WTC11 (cell line): ENCODE measurements at regions not wholly inside any gene's neighbourhood (a gene's known extent, or its start where the extent isn't known, plus 50 kb on each side); places are given as distances from the start of the nearest gene placed in this dataset.

ENCODE experiments used
- ATAC-seq: fragments of 200-7000 bp; cut with Tn5 transposase; 2 replicates; pipeline ENCODE4 v1.10.0; 2021; ENCODE audit warnings: mild to moderate bottlenecking, moderate library complexity
- CTCF ChIA-PET: fragments of 300-600 bp; sonication (Branson Sonifier 250); formaldehyde crosslinking; loops from one replicate; lab custom pipeline; 2021; ENCODE audit warnings: antibody characterized with exemption; lab: Charles Lee
- POLR2A ChIA-PET: fragments of 350-600 bp; sonication (Branson Sonifier 250); formaldehyde crosslinking; loops from one replicate; lab custom pipeline; 2021; ENCODE audit warnings: antibody characterized with exemption; lab: Charles Lee
- DNase-seq: peaks from one replicate; pipeline ENCODE4 v3.0.0; 2021; ENCODE audit warnings: low spot score
- H3K27ac Mint-ChIP-seq: 2 replicates; pipeline ENCODE4 v1.8.0; 2021; ENCODE audit warnings: mixed read lengths
- H3K27me3 Mint-ChIP-seq: 2 replicates; pipeline ENCODE4 v1.8.0; 2021; ENCODE audit warnings: low read depth, mild to moderate bottlenecking, moderate library complexity, mixed read lengths
- H3K36me3 Mint-ChIP-seq: 2 replicates; pipeline ENCODE4 v1.8.0; 2021; ENCODE audit warnings: mixed read lengths
- H3K4me1 Mint-ChIP-seq: 2 replicates; pipeline ENCODE4 v1.8.0; 2022; ENCODE audit warnings: mixed read lengths
- H3K4me3 Mint-ChIP-seq: 2 replicates; pipeline ENCODE4 v1.8.0; 2021; ENCODE audit warnings: mild to moderate bottlenecking, moderate library complexity, mixed read lengths
- H3K9me3 Mint-ChIP-seq: 2 replicates; pipeline ENCODE4 v1.8.0; 2021; ENCODE audit warnings: mixed read lengths
- ARID4B ChIP-seq: sonication (generic); formaldehyde crosslinking; IDR thresholded peaks from 2 replicates; pipeline ENCODE4 v1.8.0; 2023; ENCODE audit warnings: missing genetic modification reagents, mild to moderate bottlenecking, borderline replicate concordance
- CBFB ChIP-seq: sonication (generic); formaldehyde crosslinking; IDR thresholded peaks from 2 replicates; pipeline ENCODE4 v1.8.1; 2022; ENCODE audit warnings: mild to moderate bottlenecking, low read depth, missing genetic modification reagents
- CTCF ChIP-seq: fragments of 200-600 bp; IDR thresholded peaks from 2 replicates; pipeline ENCODE4 v1.8.0; 2022; ENCODE audit warnings: antibody characterized with exemption
- E2F4 ChIP-seq: sonication (generic); formaldehyde crosslinking; IDR thresholded peaks from 2 replicates; pipeline ENCODE4 v1.8.1; 2022; ENCODE audit warnings: low read depth, mild to moderate bottlenecking, moderate library complexity, missing genetic modification reagents, borderline replicate concordance
- EMX1 ChIP-seq: fragments of 250-450 bp; sonication (Bioruptor Pico); IDR thresholded peaks from 2 replicates; pipeline ENCODE4 v1.8.0; 2021; ENCODE audit warnings: mild to moderate bottlenecking
- FOXJ3 ChIP-seq: sonication (generic); formaldehyde crosslinking; IDR thresholded peaks from 2 replicates; pipeline ENCODE4 v1.9.0; 2021; ENCODE audit warnings: missing genetic modification reagents, mild to moderate bottlenecking, borderline replicate concordance
- GABPB1 ChIP-seq: sonication (generic); formaldehyde crosslinking; IDR thresholded peaks from 2 replicates; pipeline ENCODE4 v1.8.1; 2023; ENCODE audit warnings: mild to moderate bottlenecking, missing genetic modification reagents
- NR3C1 ChIP-seq: sonication (generic); formaldehyde crosslinking; conservative IDR thresholded peaks from 2 replicates; pipeline ENCODE4 v1.8.1; 2023; ENCODE audit warnings: low read depth, mild to moderate bottlenecking, missing genetic modification reagents
- OVOL2 ChIP-seq: fragments of 250-450 bp; sonication (Bioruptor Pico); IDR thresholded peaks from 2 replicates; pipeline ENCODE4 v1.9.0; 2021; ENCODE audit warnings: mild to moderate bottlenecking, borderline replicate concordance
- RELA ChIP-seq: sonication (generic); formaldehyde crosslinking; IDR thresholded peaks from 2 replicates; pipeline ENCODE4 v1.8.1; 2022; ENCODE audit warnings: missing genetic modification reagents, mild to moderate bottlenecking, borderline replicate concordance
- STAT6 ChIP-seq: sonication (generic); formaldehyde crosslinking; conservative IDR thresholded peaks from 2 replicates; pipeline ENCODE4 v1.8.1; 2023; ENCODE audit warnings: mild to moderate bottlenecking, low read depth, missing genetic modification reagents, moderate library complexity
- USF1 ChIP-seq: sonication (generic); formaldehyde crosslinking; IDR thresholded peaks from 2 replicates; pipeline ENCODE4 v1.8.0; 2022; ENCODE audit warnings: mild to moderate bottlenecking, missing genetic modification reagents
- ZBTB21 ChIP-seq: sonication (generic); formaldehyde crosslinking; IDR thresholded peaks from 2 replicates; pipeline ENCODE4 v1.8.1; 2023; ENCODE audit warnings: mild to moderate bottlenecking, missing genetic modification reagents, borderline replicate concordance
- ZNF263 ChIP-seq: sonication (generic); formaldehyde crosslinking; IDR thresholded peaks from 2 replicates; pipeline ENCODE4 v1.8.1; 2022; ENCODE audit warnings: low read depth, mild to moderate bottlenecking, moderate library complexity, missing genetic modification reagents
- ZNF281 ChIP-seq: sonication (generic); formaldehyde crosslinking; IDR thresholded peaks from 2 replicates; pipeline ENCODE4 v1.8.0; 2023; ENCODE audit warnings: mild to moderate bottlenecking, missing genetic modification reagents

- peaks cover 21% of the 10 kb centered on the region for H3K4me1 Mint-ChIP-seq
- no peak for TF ChIP-seq FOXJ3
- no peak for TF ChIP-seq ZNF263 (CRISPR knock-in tag)
- TF ChIP-seq OVOL2 (CRISPR knock-in tag) = no peak
- TF ChIP-seq STAT6 (CRISPR knock-in tag) = no peak
- no peak for TF ChIP-seq GABPB1 (CRISPR knock-in tag)
- no peak for TF ChIP-seq ZBTB21 (CRISPR knock-in tag)
- no peak for TF ChIP-seq CBFB (CRISPR knock-in tag)
- no peak for TF ChIP-seq RELA (CRISPR knock-in tag)
- no peaks in the 10 kb centered on the region for H3K36me3 Mint-ChIP-seq
- DNase-seq (no peak), ATAC-seq (no peak)
- no peak overlapping the region for H3K27ac Mint-ChIP-seq
- no peaks in the 10 kb centered on the region for H3K27me3 Mint-ChIP-seq
- POLR2A ChIA-PET = no interaction called here
- H3K4me3 Mint-ChIP-seq = no peak overlapping the region
- CTCF ChIA-PET = no interaction called here
- H3K9me3 Mint-ChIP-seq = peaks cover 3% of the 10 kb centered on the region; the same call in 1 of the 2 replicates
These were observed 455.5 kb downstream of the STIM2 start for GRCh38 chr4:27316176-27316575.

GRCh38 chr4:27318740-27319139 is 458.1 kb downstream of the STIM2 start:
- ATAC-seq (peak; percentile 96), DNase-seq (peak; percentile 79)
- Mint-ChIP-seq H3K9me3 (peaks cover 3% of the 10 kb centered on the region; the same call in 1 of the 2 replicates), H3K27ac (no peak overlapping the region), H3K4me3 (no peak overlapping the region), H3K27me3 (no peaks in the 10 kb centered on the region), H3K4me1 (peaks cover 18% of the 10 kb centered on the region), H3K36me3 (no peaks in the 10 kb centered on the region)
- POLR2A ChIA-PET = no interaction called here
- TF ChIP-seq CTCF (0 out of 2 replicates have a peak, but pooled peaks have one; percentile 23), ARID4B (no peak), E2F4 (no peak)
- CTCF ChIA-PET = interaction anchor here (0.6 to 2.8 kb wide), 6 partner anchors 138 to 271 kb away, joined by 3 to 33 read pairs (median 6); no protein-coding TSS in a partner anchor

- H3K4me3 Mint-ChIP-seq = no peak overlapping the region
- CTCF ChIA-PET = no interaction called here
- POLR2A ChIA-PET = no interaction called here
- DNase-seq (no peak), ATAC-seq (no peak)
- no peaks in the 10 kb centered on the region for H3K27me3 Mint-ChIP-seq
- no peaks in the 10 kb centered on the region for H3K36me3 Mint-ChIP-seq
- no peak overlapping the region for H3K27ac Mint-ChIP-seq
- H3K9me3 Mint-ChIP-seq = peaks cover 12% of the 10 kb centered on the region
- H3K4me1 Mint-ChIP-seq = peaks cover 17% of the 10 kb centered on the region
- TF ChIP-seq USF1 (CRISPR knock-in tag) (no peak), CBFB (CRISPR knock-in tag) (no peak), CTCF (no peak), ZNF281 (CRISPR knock-in tag) (no peak), GABPB1 (CRISPR knock-in tag) (no peak), NR3C1 (no peak), EMX1 (no peak)
These were observed 466.4 kb downstream of the STIM2 start for GRCh38 chr4:27326991-27327390.
